RWPE1 (cell line): ENCODE measurements at regions not wholly inside any gene's neighbourhood (a gene's known extent, or its start where the extent isn't known, plus 50 kb on each side); places are given as distances from the start of the nearest gene placed in this dataset.

ENCODE experiments used
- CTCF ChIA-PET: fragments of 350-600 bp; sonication (Branson Sonifier 250); formaldehyde crosslinking; extraction: SDS; loops from one replicate; lab custom pipeline; 2021; lab: Yijun Ruan, JAX
- POLR2A ChIA-PET: fragments of 400-600 bp; formaldehyde crosslinking; extraction: SDS; loops from one replicate; lab custom pipeline; 2020; ENCODE audit warnings: antibody characterized with exemption; ENCODE audit not compliant: low non-redundant PET; lab: Yijun Ruan, JAX
- DNase-seq: peaks from one replicate; pipeline ENCODE4 v3.0.0; 2012; ENCODE audit warnings: low spot score
- H3K27ac ChIP-seq: fragments of 450-650 bp; 2 replicates; pipeline ENCODE4 v1.5.1; 2017
- TF ChIP-seq, protein P1 (sequence below): fragments of 450-650 bp; conservative IDR thresholded peaks from 2 replicates; pipeline ENCODE4 v1.5.1; 2017; ENCODE audit warnings: low read depth, mild to moderate bottlenecking

DNA sequence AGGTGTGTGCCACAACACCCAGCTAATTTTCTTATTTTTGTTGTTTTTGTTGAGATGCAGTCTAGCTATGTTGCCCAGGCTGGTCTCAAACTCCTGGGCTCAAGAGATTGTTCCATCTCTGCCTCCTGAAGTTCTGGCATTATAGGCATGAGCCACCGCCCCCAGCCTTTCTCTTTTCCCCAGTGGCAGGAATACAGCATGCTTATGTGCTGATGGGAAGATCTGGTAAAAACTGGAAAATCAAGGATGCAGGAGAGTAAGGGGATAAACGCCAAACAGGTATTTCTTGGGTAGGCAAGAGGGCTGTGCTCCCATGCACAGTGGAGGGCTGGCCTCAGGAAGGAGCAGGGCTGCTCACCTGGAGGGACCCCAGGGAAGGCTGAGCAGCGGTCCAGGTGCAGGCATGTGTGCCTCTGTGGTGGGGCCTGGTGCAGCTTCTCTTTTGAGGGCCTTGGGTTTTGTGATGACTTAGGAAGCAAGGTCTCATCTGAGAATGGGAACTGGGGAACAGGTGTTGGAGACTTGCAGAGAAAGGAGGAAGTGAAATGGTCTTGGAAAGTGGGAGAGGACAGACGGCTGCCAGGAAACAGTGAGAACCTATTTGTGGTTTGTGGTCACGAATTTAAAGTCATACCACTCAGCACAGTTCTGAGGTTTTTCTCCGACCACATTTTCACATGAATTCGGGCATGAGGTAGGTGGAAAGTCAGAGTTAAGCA, 106.5 kb downstream of the TEX26 start:
- ChIA-PET CTCF (no interaction called here), POLR2A (no interaction called here)
- no peak for DNase-seq
- no peak overlapping the region for H3K27ac ChIP-seq
- TF ChIP-seq, protein P1, sequence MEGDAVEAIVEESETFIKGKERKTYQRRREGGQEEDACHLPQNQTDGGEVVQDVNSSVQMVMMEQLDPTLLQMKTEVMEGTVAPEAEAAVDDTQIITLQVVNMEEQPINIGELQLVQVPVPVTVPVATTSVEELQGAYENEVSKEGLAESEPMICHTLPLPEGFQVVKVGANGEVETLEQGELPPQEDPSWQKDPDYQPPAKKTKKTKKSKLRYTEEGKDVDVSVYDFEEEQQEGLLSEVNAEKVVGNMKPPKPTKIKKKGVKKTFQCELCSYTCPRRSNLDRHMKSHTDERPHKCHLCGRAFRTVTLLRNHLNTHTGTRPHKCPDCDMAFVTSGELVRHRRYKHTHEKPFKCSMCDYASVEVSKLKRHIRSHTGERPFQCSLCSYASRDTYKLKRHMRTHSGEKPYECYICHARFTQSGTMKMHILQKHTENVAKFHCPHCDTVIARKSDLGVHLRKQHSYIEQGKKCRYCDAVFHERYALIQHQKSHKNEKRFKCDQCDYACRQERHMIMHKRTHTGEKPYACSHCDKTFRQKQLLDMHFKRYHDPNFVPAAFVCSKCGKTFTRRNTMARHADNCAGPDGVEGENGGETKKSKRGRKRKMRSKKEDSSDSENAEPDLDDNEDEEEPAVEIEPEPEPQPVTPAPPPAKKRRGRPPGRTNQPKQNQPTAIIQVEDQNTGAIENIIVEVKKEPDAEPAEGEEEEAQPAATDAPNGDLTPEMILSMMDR: no peak

DNA sequence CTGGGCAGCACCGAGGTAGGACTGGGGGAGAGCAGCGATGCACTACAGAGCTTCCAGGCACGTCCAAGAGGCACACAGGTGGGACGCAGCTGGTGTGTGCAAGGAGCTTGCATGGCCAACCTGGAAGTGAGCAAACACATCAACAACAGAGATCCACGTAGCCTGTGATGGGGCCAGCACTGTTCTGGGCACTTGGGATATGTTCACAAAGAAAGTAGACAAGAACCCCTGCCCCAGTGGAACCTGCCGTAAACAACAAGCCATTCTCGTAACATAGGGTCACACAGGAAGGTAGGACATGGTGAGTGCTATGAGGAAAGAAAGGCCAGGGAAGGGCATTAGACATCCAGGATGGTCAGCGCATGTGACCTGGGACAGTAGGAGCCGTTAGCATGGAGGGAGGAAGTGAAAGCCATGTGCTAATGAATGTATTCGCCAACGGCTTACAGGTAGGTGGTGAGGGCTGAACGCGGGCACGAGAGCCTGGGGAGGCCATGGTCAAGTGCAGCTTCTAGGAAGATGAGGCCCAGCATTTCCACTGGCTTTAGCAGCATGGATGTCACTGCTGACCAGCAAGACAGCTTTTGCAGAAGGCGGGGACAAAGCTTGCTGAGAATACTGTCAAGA, 105.5 kb downstream of the TEX26 start:
- H3K27ac ChIP-seq: no peak overlapping the region
- ChIA-PET POLR2A (no interaction called here), CTCF (no interaction called here)
- DNase-seq: no peak
- TF ChIP-seq, protein P1: no peak

DNA sequence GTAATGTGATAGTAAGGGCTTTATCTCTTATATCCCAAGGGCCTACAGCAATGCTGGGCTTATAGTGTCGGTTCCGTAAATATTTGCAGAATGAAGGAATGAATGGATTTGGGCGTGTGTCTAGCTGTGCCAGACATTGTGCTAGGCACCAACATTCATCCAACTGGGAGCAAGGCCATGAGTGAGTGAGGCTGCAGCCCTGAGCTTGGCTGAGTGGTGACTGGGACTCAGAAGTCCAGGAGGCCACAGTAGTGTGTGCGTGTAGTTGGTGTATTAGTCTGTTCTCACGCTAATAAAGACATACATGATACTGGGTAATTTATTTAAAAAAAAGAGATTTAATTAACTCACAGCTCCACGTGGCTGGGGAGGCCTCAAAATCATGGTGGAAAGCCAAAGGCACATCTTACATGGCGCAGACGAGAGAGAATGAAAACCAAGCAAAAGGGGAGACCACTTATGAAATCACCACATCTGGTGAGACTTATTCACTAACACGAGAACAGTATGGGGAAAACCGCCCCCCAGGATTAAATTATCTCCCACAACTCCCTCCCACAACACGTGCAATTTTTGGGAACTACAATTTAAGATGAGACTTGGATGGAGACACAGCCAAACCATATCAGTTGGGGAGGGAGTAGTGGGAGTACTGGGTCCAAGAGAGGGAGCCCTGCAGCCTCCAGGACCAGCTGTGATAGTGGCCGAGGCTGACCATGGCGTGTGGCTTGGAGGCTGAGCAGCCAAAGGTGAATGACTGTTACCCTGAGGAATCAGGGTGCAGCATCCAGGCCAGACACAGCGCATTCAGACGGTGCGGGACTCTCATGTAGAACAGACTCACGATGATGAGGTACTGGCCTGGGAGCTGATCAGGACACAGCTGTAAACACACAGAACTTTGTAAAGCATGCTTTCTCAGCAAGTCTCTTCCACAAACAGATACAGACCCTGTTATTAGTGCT, 104.6 kb downstream of the TEX26 start:
- H3K27ac ChIP-seq: no peak overlapping the region
- POLR2A ChIA-PET: no interaction called here
- CTCF ChIA-PET: no interaction called here
- TF ChIP-seq, protein P1: no peak
- no peak for DNase-seq

DNA sequence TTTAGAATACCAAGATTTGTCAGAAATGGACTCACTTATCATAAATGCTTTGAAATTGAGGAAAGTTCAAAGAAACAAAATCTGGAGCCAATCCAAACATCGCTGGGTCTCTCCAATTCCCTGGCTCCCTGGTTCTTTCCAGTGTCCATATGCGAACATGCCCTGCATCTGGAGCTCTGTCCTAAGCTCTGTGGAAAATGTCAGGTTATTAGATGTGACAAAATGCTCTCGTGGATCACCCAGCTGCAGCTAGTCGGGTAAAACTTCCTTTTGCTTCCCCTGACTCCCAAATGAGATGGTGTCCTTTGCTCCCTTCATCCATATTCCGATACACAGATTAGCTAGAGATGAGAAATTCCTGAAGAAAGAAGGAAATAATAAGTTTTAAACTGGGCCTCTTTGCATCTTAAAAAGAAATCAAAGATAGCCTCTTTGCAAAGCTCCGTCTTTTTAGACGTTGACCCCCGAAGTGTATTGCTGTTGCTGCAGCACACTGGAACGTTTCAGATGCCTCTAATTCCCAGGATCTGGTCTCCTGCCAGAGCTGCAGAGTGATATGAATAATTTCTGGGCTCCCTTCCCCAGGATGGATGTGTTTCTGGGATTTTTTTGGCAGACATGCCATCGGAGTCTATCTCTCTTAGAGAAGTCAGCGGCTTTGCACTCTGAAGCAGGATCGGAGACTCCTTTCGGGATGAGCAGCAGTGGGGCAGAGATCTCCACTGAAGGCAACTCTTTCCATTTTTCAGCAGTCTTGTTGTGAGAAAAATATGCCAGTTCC, 102.9 kb downstream of the TEX26 start:
- TF ChIP-seq, protein P1: no peak
- POLR2A ChIA-PET: no interaction called here
- DNase-seq: no peak
- no peak overlapping the region for H3K27ac ChIP-seq
- CTCF ChIA-PET: interaction anchor here (0.6 kb wide), 1 partner anchor 354 kb away, joined by 5 read pairs; no protein-coding TSS in a partner anchor

DNA sequence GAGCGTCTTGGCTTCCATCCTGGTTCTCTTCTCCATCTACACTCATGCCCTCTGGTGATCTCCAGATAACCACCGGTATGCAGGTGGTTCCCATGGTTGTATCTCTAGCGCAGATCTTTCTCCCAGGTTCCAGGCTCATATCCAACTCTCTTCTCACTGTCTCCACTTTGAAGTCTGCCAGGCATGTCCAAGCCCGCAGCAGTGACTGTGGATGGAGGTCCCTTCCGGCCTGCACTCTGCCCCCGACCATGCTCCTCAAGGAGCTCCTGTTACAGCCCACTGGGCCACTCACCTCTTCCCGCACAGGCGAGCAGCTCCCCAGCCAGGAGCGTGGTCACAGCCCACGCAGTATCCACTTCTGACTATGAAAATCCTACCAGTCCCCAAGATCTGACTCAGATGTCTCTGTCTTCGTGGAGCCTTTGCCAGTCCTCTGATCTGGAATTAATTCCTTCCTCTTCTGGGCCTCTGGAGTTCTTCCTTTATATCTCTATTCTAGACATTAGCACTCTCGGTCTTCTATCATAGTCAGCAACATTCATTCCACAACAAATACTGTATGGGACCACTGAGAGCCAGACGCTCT, 100.2 kb downstream of the TEX26 start:
- CTCF ChIA-PET: no interaction called here
- POLR2A ChIA-PET: no interaction called here
- DNase-seq: no peak
- TF ChIP-seq, protein P1: no peak
- no peak overlapping the region for H3K27ac ChIP-seq
